Parathyroid adenoma (tissue), 2 donors: ENCODE measurements at regions not wholly inside any gene's neighbourhood (a gene's known extent, or its start where the extent isn't known, plus 50 kb on each side); places are given as distances from the start of the nearest gene placed in this dataset.

Experiments
- H2AFZ ChIP-seq: fragments of 300-600 bp; sonication (generic); one replicate; pipeline ENCODE4 v1.7.0; 2017; ENCODE audit warnings: antibody characterized with exemption, mild to moderate bottlenecking
- H3K27ac ChIP-seq: fragments of 300-600 bp; sonication (generic); one replicate; pipeline ENCODE4 v1.7.0; 2017
- H3K27me3 ChIP-seq: fragments of 300-600 bp; sonication (generic); one replicate; pipeline ENCODE4 v1.7.0; 2017; ENCODE audit warnings: low read length; ENCODE audit not compliant: control insufficient read depth, insufficient read depth
- H3K36me3 ChIP-seq: fragments of 300-600 bp; sonication (generic); one replicate; pipeline ENCODE4 v1.7.0; 2017; ENCODE audit warnings: low read length; ENCODE audit not compliant: control insufficient read depth, insufficient read depth
- H3K4me1 ChIP-seq: fragments of 300-600 bp; sonication (generic); one replicate; pipeline ENCODE4 v1.7.0; 2017; ENCODE audit warnings: control low read depth
- H3K4me2 ChIP-seq: fragments of 300-600 bp; sonication (generic); one replicate; pipeline ENCODE4 v1.7.0; 2017; ENCODE audit warnings: low read length
- H3K4me3 ChIP-seq: fragments of 300-600 bp; sonication (generic); one replicate; pipeline ENCODE4 v1.7.0; 2017; ENCODE audit warnings: low read depth, low read length
- H3K79me2 ChIP-seq: fragments of 300-600 bp; sonication (generic); one replicate; pipeline ENCODE4 v1.7.0; 2017; ENCODE audit warnings: control low read depth
- H3K9ac ChIP-seq: fragments of 300-600 bp; sonication (generic); one replicate; pipeline ENCODE4 v1.7.0; 2017; ENCODE audit warnings: mild to moderate bottlenecking
- H3K9me3 ChIP-seq: fragments of 300-600 bp; sonication (generic); one replicate; pipeline ENCODE4 v1.7.0; 2017; ENCODE audit warnings: low read length; ENCODE audit not compliant: control insufficient read depth
- TF ChIP-seq, protein P1 (sequence below): fragments of 300-600 bp; sonication (generic); IDR thresholded peaks from one replicate; pipeline ENCODE4 v1.7.0; 2017; ENCODE audit warnings: antibody characterized with exemption, mild to moderate bottlenecking
- donor health status: primary hyperparathyroidism.

GRCh38 chr5:56606192-56606591, 209.2 kb upstream of the MAP3K1 start:
- TF ChIP-seq, protein P1, sequence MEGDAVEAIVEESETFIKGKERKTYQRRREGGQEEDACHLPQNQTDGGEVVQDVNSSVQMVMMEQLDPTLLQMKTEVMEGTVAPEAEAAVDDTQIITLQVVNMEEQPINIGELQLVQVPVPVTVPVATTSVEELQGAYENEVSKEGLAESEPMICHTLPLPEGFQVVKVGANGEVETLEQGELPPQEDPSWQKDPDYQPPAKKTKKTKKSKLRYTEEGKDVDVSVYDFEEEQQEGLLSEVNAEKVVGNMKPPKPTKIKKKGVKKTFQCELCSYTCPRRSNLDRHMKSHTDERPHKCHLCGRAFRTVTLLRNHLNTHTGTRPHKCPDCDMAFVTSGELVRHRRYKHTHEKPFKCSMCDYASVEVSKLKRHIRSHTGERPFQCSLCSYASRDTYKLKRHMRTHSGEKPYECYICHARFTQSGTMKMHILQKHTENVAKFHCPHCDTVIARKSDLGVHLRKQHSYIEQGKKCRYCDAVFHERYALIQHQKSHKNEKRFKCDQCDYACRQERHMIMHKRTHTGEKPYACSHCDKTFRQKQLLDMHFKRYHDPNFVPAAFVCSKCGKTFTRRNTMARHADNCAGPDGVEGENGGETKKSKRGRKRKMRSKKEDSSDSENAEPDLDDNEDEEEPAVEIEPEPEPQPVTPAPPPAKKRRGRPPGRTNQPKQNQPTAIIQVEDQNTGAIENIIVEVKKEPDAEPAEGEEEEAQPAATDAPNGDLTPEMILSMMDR, result no peak
- peaks cover 5% of the 10 kb centered on the region for H3K4me1 ChIP-seq
- no peaks in the 10 kb centered on the region for H3K36me3 ChIP-seq
- no peaks in the 10 kb centered on the region for H3K9me3 ChIP-seq
- H3K27me3 ChIP-seq, result no peaks in the 10 kb centered on the region
- no peak overlapping the region for H3K4me2 ChIP-seq
- no peaks in the 10 kb centered on the region for H3K79me2 ChIP-seq
- H3K27ac ChIP-seq, result no peak overlapping the region
- H3K9ac ChIP-seq, result no peak overlapping the region
- no peak overlapping the region for H3K4me3 ChIP-seq
- no peak overlapping the region for H2AFZ ChIP-seq

- H3K36me3 ChIP-seq, result no peaks in the 10 kb centered on the region
- H3K4me3 ChIP-seq, result no peak overlapping the region
- H3K4me1 ChIP-seq, result peaks cover 5% of the 10 kb centered on the region
- H3K4me2 ChIP-seq, result no peak overlapping the region
- H3K9me3 ChIP-seq, result no peaks in the 10 kb centered on the region
- H3K9ac ChIP-seq, result no peak overlapping the region
- no peaks in the 10 kb centered on the region for H3K79me2 ChIP-seq
- no peak overlapping the region for H3K27ac ChIP-seq
- no peaks in the 10 kb centered on the region for H3K27me3 ChIP-seq
- TF ChIP-seq, protein P1, result no peak
- no peak overlapping the region for H2AFZ ChIP-seq
Measured at GRCh38 chr5:56605231-56605630, 210.1 kb upstream of the MAP3K1 start.

DNA sequence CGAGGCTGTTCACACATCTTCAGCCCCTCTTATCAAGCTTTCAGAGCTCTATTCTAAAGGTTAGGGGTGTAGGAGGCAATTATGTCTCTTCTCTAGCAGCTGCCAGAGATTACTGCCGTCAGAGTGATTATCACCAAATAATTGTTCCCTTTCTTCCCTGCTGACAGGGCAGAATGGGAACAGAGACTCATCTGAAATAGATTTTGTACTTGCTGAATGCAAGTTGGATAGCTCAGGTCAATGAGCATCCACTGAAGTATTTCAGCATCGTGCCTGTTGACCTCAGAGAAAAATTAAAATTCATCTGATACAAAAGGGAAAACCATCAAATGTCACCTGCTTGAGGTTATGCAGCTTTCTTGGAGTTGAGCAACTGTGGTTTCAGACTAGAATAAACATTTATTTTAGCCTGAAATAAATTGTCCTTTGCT, 213.7 kb upstream of the MAP3K1 start:
- Histone ChIP-seq H2AFZ (no peak overlapping the region), H3K27ac (no peak overlapping the region), H3K4me1 (no peaks in the 10 kb centered on the region), H3K4me3 (no peak overlapping the region), H3K9ac (no peak overlapping the region), H3K36me3 (no peaks in the 10 kb centered on the region), H3K79me2 (no peaks in the 10 kb centered on the region), H3K9me3 (no peaks in the 10 kb centered on the region), H3K27me3 (no peaks in the 10 kb centered on the region), H3K4me2 (no peak overlapping the region)
- TF ChIP-seq, protein P1, result no peak

GRCh38 chr5:56598941-56599340, 216.4 kb upstream of the MAP3K1 start:
- Histone ChIP-seq H3K4me3 (no peak overlapping the region), H2AFZ (no peak overlapping the region), H3K9ac (no peak overlapping the region), H3K27ac (no peak overlapping the region), H3K4me1 (no peaks in the 10 kb centered on the region), H3K4me2 (no peak overlapping the region), H3K9me3 (no peaks in the 10 kb centered on the region), H3K27me3 (no peaks in the 10 kb centered on the region), H3K79me2 (no peaks in the 10 kb centered on the region), H3K36me3 (no peaks in the 10 kb centered on the region)
- TF ChIP-seq, protein P1, result no peak

GRCh38 chr5:56596155-56596554, 219.2 kb upstream of the MAP3K1 start:
- no peaks in the 10 kb centered on the region for H3K27me3 ChIP-seq
- H3K27ac ChIP-seq, result no peak overlapping the region
- no peaks in the 10 kb centered on the region for H3K4me1 ChIP-seq
- no peaks in the 10 kb centered on the region for H3K36me3 ChIP-seq
- no peak overlapping the region for H3K4me3 ChIP-seq
- no peak overlapping the region for H2AFZ ChIP-seq
- TF ChIP-seq, protein P1, result no peak
- no peaks in the 10 kb centered on the region for H3K9me3 ChIP-seq
- no peak overlapping the region for H3K9ac ChIP-seq
- no peak overlapping the region for H3K4me2 ChIP-seq
- H3K79me2 ChIP-seq, result no peaks in the 10 kb centered on the region
